ENCODE measurements at regions not wholly inside any gene's neighbourhood (a gene's known extent, or its start where the extent isn't known, plus 50 kb on each side); places are given as distances from the start of the nearest gene placed in this dataset.

- no peaks in the 10 kb centered on the region for H3K79me2 ChIP-seq
- H2AFZ ChIP-seq: no peak overlapping the region
- TF ChIP-seq CTCF (IDR thresholded peaks at IDR 0.05): no peak
- no peak overlapping the region for H3K4me2 ChIP-seq (ENCODE audit: low read length)
- H3K4me3 ChIP-seq (ENCODE audit: low read depth, low read length): no peak overlapping the region
- no peaks in the 10 kb centered on the region for H3K4me1 ChIP-seq
- H3K27ac ChIP-seq: no peak overlapping the region
- H3K9me3 ChIP-seq (ENCODE audit: control insufficient read depth, low read length): no peaks in the 10 kb centered on the region
- no peaks in the 10 kb centered on the region for H3K27me3 ChIP-seq (ENCODE audit: control insufficient read depth, insufficient read depth, low read length)
- no peak overlapping the region for H3K9ac ChIP-seq
- no peaks in the 10 kb centered on the region for H3K36me3 ChIP-seq (ENCODE audit: control insufficient read depth, insufficient read depth, low read length)
These were observed 552.3 kb downstream of the SLC16A7 start for GRCh38 chr12:60148109-60148508.

- TF ChIP-seq CTCF (IDR thresholded peaks at IDR 0.05): no peak
- H3K9ac ChIP-seq: no peak overlapping the region
- H3K9me3 ChIP-seq (ENCODE audit: control insufficient read depth, low read length): no peaks in the 10 kb centered on the region
These were observed 553.0 kb downstream of the SLC16A7 start for GRCh38 chr12:60148831-60149230.

GRCh38 chr12:60152756-60153155, 556.9 kb downstream of the SLC16A7 start:
- no peak overlapping the region for H3K9ac ChIP-seq
- TF ChIP-seq CTCF (IDR thresholded peaks at IDR 0.05): no peak
- H3K36me3 ChIP-seq (ENCODE audit: control insufficient read depth, insufficient read depth, low read length): no peaks in the 10 kb centered on the region
- no peak overlapping the region for H2AFZ ChIP-seq
- no peaks in the 10 kb centered on the region for H3K9me3 ChIP-seq (ENCODE audit: control insufficient read depth, low read length)
- H3K4me3 ChIP-seq (ENCODE audit: low read depth, low read length): no peak overlapping the region
- no peak overlapping the region for H3K27ac ChIP-seq
- no peaks in the 10 kb centered on the region for H3K4me1 ChIP-seq
- H3K79me2 ChIP-seq: no peaks in the 10 kb centered on the region
- H3K27me3 ChIP-seq (ENCODE audit: control insufficient read depth, insufficient read depth, low read length): no peaks in the 10 kb centered on the region
- no peak overlapping the region for H3K4me2 ChIP-seq (ENCODE audit: low read length)

More at GRCh38 chr12:60148831-60149230, 553.0 kb downstream of the SLC16A7 start:
- Histone ChIP-seq H3K27me3 (ENCODE audit: control insufficient read depth, insufficient read depth, low read length) (no peaks in the 10 kb centered on the region), H3K4me1 (no peaks in the 10 kb centered on the region), H2AFZ (no peak overlapping the region), H3K4me2 (ENCODE audit: low read length) (no peak overlapping the region), H3K36me3 (ENCODE audit: control insufficient read depth, insufficient read depth, low read length) (no peaks in the 10 kb centered on the region), H3K4me3 (ENCODE audit: low read depth, low read length) (no peak overlapping the region), H3K27ac (no peak overlapping the region), H3K79me2 (no peaks in the 10 kb centered on the region)

GRCh38 chr12:60159761-60160160, 563.9 kb downstream of the SLC16A7 start:
- Histone ChIP-seq H3K4me2 (ENCODE audit: low read length) (no peak overlapping the region), H2AFZ (no peak overlapping the region), H3K4me1 (no peaks in the 10 kb centered on the region), H3K9me3 (ENCODE audit: control insufficient read depth, low read length) (no peaks in the 10 kb centered on the region), H3K27me3 (ENCODE audit: control insufficient read depth, insufficient read depth, low read length) (no peaks in the 10 kb centered on the region), H3K36me3 (ENCODE audit: control insufficient read depth, insufficient read depth, low read length) (no peaks in the 10 kb centered on the region), H3K4me3 (ENCODE audit: low read depth, low read length) (no peak overlapping the region), H3K9ac (no peak overlapping the region), H3K27ac (no peak overlapping the region), H3K79me2 (no peaks in the 10 kb centered on the region)
- TF ChIP-seq CTCF (IDR thresholded peaks at IDR 0.05): no peak

GRCh38 chr12:60162988-60163720, 567.3 kb downstream of the SLC16A7 start:
- no peak overlapping the region for H3K4me3 ChIP-seq (ENCODE audit: low read depth, low read length)
- H2AFZ ChIP-seq: no peak overlapping the region
- H3K4me1 ChIP-seq: no peaks in the 10 kb centered on the region
- H3K27ac ChIP-seq: no peak overlapping the region
- H3K9ac ChIP-seq: no peak overlapping the region
- H3K27me3 ChIP-seq (ENCODE audit: control insufficient read depth, insufficient read depth, low read length): no peaks in the 10 kb centered on the region
- no peak for TF ChIP-seq CTCF (IDR thresholded peaks at IDR 0.05)
- H3K9me3 ChIP-seq (ENCODE audit: control insufficient read depth, low read length): no peaks in the 10 kb centered on the region
- H3K4me2 ChIP-seq (ENCODE audit: low read length): no peak overlapping the region
- H3K36me3 ChIP-seq (ENCODE audit: control insufficient read depth, insufficient read depth, low read length): no peaks in the 10 kb centered on the region
- H3K79me2 ChIP-seq: no peaks in the 10 kb centered on the region
